ENCODE measurements at regions not wholly inside any gene's neighbourhood (a gene's known extent, or its start where the extent isn't known, plus 50 kb on each side); places are given as distances from the start of the nearest gene placed in this dataset.

- TF ChIP-seq CTCF (IDR thresholded peaks at IDR 0.05) (no peak), POLR2A (IDR thresholded peaks at IDR 0.05) (no peak)
Measured at GRCh38 chr15:35886765-35887164, 340.8 kb upstream of the DPH6 start.

Measured in lower leg skin (tissue), 3 donors.